ENCODE measurements at regions not wholly inside any gene's neighbourhood (a gene's known extent, or its start where the extent isn't known, plus 50 kb on each side); places are given as distances from the start of the nearest gene placed in this dataset.

- no peak for DNase-seq (ENCODE audit: extremely low spot score)
- ChIA-PET CTCF (interaction anchor here (0.6 to 1.6 kb wide), 4 partner anchors 187 to 1452 kb away, joined by 4 to 7 read pairs (median 4); partner anchors contain the start of gene ESR2), POLR2A (interaction anchor here (0.8 kb wide), 1 partner anchor 157 kb away, joined by 3 read pairs; no protein-coding TSS in a partner anchor)
- TF ChIP-seq L3MBTL2 (conservative IDR thresholded peaks at IDR 0.05), result no peak
- TF ChIP-seq SP1 (IDR thresholded peaks at IDR 0.05), result no peak
- TF ChIP-seq NFRKB (IDR thresholded peaks at IDR 0.05), result no peak
- no peak for TF ChIP-seq SUZ12 (IDR thresholded peaks at IDR 0.05)
Measured at GRCh38 chr14:63800083-63800482, 52.7 kb upstream of the SYNE2 start.

GRCh38 chr14:63800651-63801375 lies 52.0 kb upstream of the SYNE2 start:
- TF ChIP-seq SUZ12 (IDR thresholded peaks at IDR 0.05) (no peak), LEF1 (IDR thresholded peaks at IDR 0.05; ENCODE audit: borderline replicate concordance) (no peak), FOXK2 (IDR thresholded peaks at IDR 0.05) (no peak), ELF4 (IDR thresholded peaks at IDR 0.05) (no peak), HDGF (IDR thresholded peaks at IDR 0.05; ENCODE audit: borderline replicate concordance) (no peak), FOXA1 (IDR thresholded peaks at IDR 0.05) (no peak), BHLHE40 (IDR thresholded peaks at IDR 0.05; ENCODE audit: borderline replicate concordance) (no peak), FOXM1 (IDR thresholded peaks at IDR 0.05; ENCODE audit: borderline replicate concordance) (no peak), NFRKB (IDR thresholded peaks at IDR 0.05) (no peak)
- ChIA-PET POLR2A (interaction anchor here (0.8 kb wide), 1 partner anchor 158 kb away, joined by 3 read pairs; no protein-coding TSS in a partner anchor), CTCF (interaction anchor here (0.6 to 1.6 kb wide), 3 partner anchors 188 to 503 kb away, joined by 4 to 7 read pairs (median 5); partner anchors contain the start of gene ESR2)
- no peak for DNase-seq (ENCODE audit: extremely low spot score)

Measured in HEK293T (cell line).